ENCODE measurements at regions not wholly inside any gene's neighbourhood (a gene's known extent, or its start where the extent isn't known, plus 50 kb on each side); places are given as distances from the start of the nearest gene placed in this dataset.

- DNase-seq (ENCODE audit: low read depth): no peak
These were observed 104.7 kb upstream of the CLDN10 start for GRCh38 chr13:95447814-95448213.

GRCh38 chr13:95451656-95452055 lies 100.9 kb upstream of the CLDN10 start:
- no peak for DNase-seq (ENCODE audit: low read depth)

- no peak for DNase-seq (ENCODE audit: low read depth)
These were observed 100.1 kb upstream of the CLDN10 start for GRCh38 chr13:95452375-95452774.

GRCh38 chr13:95455782-95456181 lies 96.7 kb upstream of the CLDN10 start:
- no peak for DNase-seq (ENCODE audit: low read depth)

GRCh38 chr13:95456815-95457214 lies 95.7 kb upstream of the CLDN10 start:
- DNase-seq (ENCODE audit: low read depth): no peak

- no peak for DNase-seq (ENCODE audit: low read depth)
These were observed 95.2 kb upstream of the CLDN10 start for GRCh38 chr13:95457294-95457693.

GRCh38 chr13:95462801-95463200 lies 89.7 kb upstream of the CLDN10 start:
- DNase-seq (ENCODE audit: low read depth): no peak

- no peak for DNase-seq (ENCODE audit: low read depth)
These were observed 89.0 kb upstream of the CLDN10 start for GRCh38 chr13:95463531-95463930.

- DNase-seq (ENCODE audit: low read depth): no peak
These were observed 81.8 kb upstream of the CLDN10 start for GRCh38 chr13:95470574-95471366.

- no peak for DNase-seq (ENCODE audit: low read depth)
These were observed 80.6 kb upstream of the CLDN10 start for GRCh38 chr13:95471960-95472359.

GRCh38 chr13:95474992-95475391 lies 77.5 kb upstream of the CLDN10 start:
- no peak for DNase-seq (ENCODE audit: low read depth)

- DNase-seq (ENCODE audit: low read depth): no peak
These were observed 75.3 kb upstream of the CLDN10 start for GRCh38 chr13:95477187-95477586.

- DNase-seq (ENCODE audit: low read depth): no peak
These were observed 72.8 kb upstream of the CLDN10 start for GRCh38 chr13:95479731-95480130.

GRCh38 chr13:95480131-95480545 lies 72.4 kb upstream of the CLDN10 start:
- no peak for DNase-seq (ENCODE audit: low read depth)

- no peak for DNase-seq (ENCODE audit: low read depth)
These were observed 71.4 kb upstream of the CLDN10 start for GRCh38 chr13:95480791-95481780.

- DNase-seq (ENCODE audit: low read depth): no peak
These were observed 68.5 kb upstream of the CLDN10 start for GRCh38 chr13:95484052-95484451.

GRCh38 chr13:95485045-95485517 lies 67.4 kb upstream of the CLDN10 start:
- DNase-seq (ENCODE audit: low read depth): no peak

- DNase-seq (ENCODE audit: low read depth): no peak
These were observed 66.9 kb upstream of the CLDN10 start for GRCh38 chr13:95485518-95486144.

GRCh38 chr13:95492044-95492801 lies 60.3 kb upstream of the CLDN10 start:
- DNase-seq (ENCODE audit: low read depth): no peak

- DNase-seq (ENCODE audit: low read depth): no peak
These were observed 58.3 kb upstream of the CLDN10 start for GRCh38 chr13:95494082-95494681.

GRCh38 chr13:95496485-95496884 lies 56.0 kb upstream of the CLDN10 start:
- DNase-seq (ENCODE audit: low read depth): no peak
